Right lobe of liver (tissue), 4 donors: ENCODE measurements at regions not wholly inside any gene's neighbourhood (a gene's known extent, or its start where the extent isn't known, plus 50 kb on each side); places are given as distances from the start of the nearest gene placed in this dataset.
"Not testable (repeated sequence)": the region's sequence is repeated elsewhere in the genome, so short reads cannot be mapped to it uniquely, and the experiment has no call there.

ENCODE experiments used
- CTCF ChIP-seq, 4 donors: fragments of 200-600 bp in 3 of 4; fragments of 450-650 bp in 1 of 4; IDR thresholded peaks; one replicate each; pipeline versions ENCODE4 v1.5.1 to v1.8.0; 2016 to 2022; ENCODE audit warnings: antibody characterized with exemption in 4 of 4, mild to moderate bottlenecking in 2 of 4
- POLR2A ChIP-seq: fragments of 450-650 bp; IDR thresholded peaks from one replicate; pipeline ENCODE4 v1.6.1; 2017; ENCODE audit warnings: antibody characterized with exemption, mild to moderate bottlenecking
- donor health status: DM: no; HTN: no; CAD: no.
- donor health status: DM: no; HTN: no; CAD: no.
- donor health status: DM: no; HTN: yes; CAD: no.

GRCh38 chr16:21334188-21335146 lies 56.4 kb upstream of the CRYM start:
- not testable (repeated sequence) for TF ChIP-seq CTCF (IDR thresholded peaks at IDR 0.05); POLR2A
